Gastrocnemius medialis (tissue), 4 donors: ENCODE measurements at regions not wholly inside any gene's neighbourhood (a gene's known extent, or its start where the extent isn't known, plus 50 kb on each side); places are given as distances from the start of the nearest gene placed in this dataset.
"Not testable (repeated sequence)": the region's sequence is repeated elsewhere in the genome, so short reads cannot be mapped to it uniquely, and the experiment has no call there.

Source experiments
- ATAC-seq, 2 donors: fragments of 150-250 bp; one replicate each; pipeline ENCODE4 v1.9.1; 2016
- DNase-seq, 2 donors: peaks; one replicate each; pipeline ENCODE4 v3.0.0-alpha.2; 2019
- H3K27ac ChIP-seq, 4 donors: fragments of 200-600 bp; sonication (generic); 1 replicate in 1 of 4; 2 replicates in 3 of 4; pipeline ENCODE4 v1.5.1; 2016 to 2018; ENCODE audit warnings: mild to moderate bottlenecking in 2 of 4, moderate library complexity in 1 of 4
- H3K27me3 ChIP-seq, 3 donors: fragments of 200-600 bp; sonication (generic) in 2 of 3; 1 replicate in 1 of 3; 2 replicates in 2 of 3; pipeline versions ENCODE4 v1.5.1 to v1.6.0; 2016 to 2019; ENCODE audit warnings: mild to moderate bottlenecking in 1 of 3, moderate library complexity in 1 of 3
- H3K36me3 ChIP-seq, 2 donors: fragments of 200-600 bp; sonication (generic) in 1 of 2; one replicate each; pipeline ENCODE4 v1.5.1; 2017 to 2018
- H3K4me1 ChIP-seq, 2 donors: fragments of 200-600 bp; sonication (generic) in 1 of 2; one replicate each; pipeline ENCODE4 v1.5.1; 2016 to 2017; ENCODE audit warnings: mild to moderate bottlenecking in 2 of 2
- H3K4me3 ChIP-seq, 4 donors: fragments of 200-600 bp; sonication (generic) in 3 of 4; 1 replicate in 1 of 4; 2 replicates in 3 of 4; pipeline ENCODE4 v1.5.1; 2016 to 2019; ENCODE audit warnings: mild to moderate bottlenecking in 2 of 4
- H3K9me3 ChIP-seq, 3 donors: fragments of 200-600 bp; sonication (generic) in 2 of 3; 1 replicate in 1 of 3; 2 replicates in 2 of 3; pipeline ENCODE4 v1.5.1; 2016 to 2019
- POLR2A ChIP-seq, 2 donors: fragments of 450-650 bp; IDR thresholded peaks; one replicate each; pipeline ENCODE4 v1.6.1; 2017; ENCODE audit warnings: antibody characterized with exemption in 2 of 2, mild to moderate bottlenecking in 2 of 2, moderate library complexity in 2 of 2
- in situ Hi-C, 4 donors: fragments of 200-750 bp; cut with MboI; loops; one replicate each; pipeline versions ENCODE4 v1.15.0 to v1.8.0; 2017; ENCODE audit warnings: low sequenced_read_pairs in 4 of 4
- intact Hi-C: fragments of 100-400 bp; cut with DNase I; formaldehyde crosslinking; loops from one replicate; pipeline ENCODE4 v1.15.1; 2023; ENCODE audit warnings: low total_unique reads
- TF ChIP-seq, protein P1 (sequence below), 5 experiments: fragments of 450-650 bp in 3 of 5; fragments of 200-600 bp in 2 of 5; sonication (generic) in 2 of 5; IDR thresholded peaks in 4 of 5; conservative IDR thresholded peaks in 1 of 5; 1 replicate in 4 of 5; 2 replicates in 1 of 5; pipeline ENCODE4 v1.5.1; 2016 to 2019; ENCODE audit warnings: antibody characterized with exemption in 5 of 5, mild to moderate bottlenecking in 3 of 5, moderate library complexity in 3 of 5

DNA sequence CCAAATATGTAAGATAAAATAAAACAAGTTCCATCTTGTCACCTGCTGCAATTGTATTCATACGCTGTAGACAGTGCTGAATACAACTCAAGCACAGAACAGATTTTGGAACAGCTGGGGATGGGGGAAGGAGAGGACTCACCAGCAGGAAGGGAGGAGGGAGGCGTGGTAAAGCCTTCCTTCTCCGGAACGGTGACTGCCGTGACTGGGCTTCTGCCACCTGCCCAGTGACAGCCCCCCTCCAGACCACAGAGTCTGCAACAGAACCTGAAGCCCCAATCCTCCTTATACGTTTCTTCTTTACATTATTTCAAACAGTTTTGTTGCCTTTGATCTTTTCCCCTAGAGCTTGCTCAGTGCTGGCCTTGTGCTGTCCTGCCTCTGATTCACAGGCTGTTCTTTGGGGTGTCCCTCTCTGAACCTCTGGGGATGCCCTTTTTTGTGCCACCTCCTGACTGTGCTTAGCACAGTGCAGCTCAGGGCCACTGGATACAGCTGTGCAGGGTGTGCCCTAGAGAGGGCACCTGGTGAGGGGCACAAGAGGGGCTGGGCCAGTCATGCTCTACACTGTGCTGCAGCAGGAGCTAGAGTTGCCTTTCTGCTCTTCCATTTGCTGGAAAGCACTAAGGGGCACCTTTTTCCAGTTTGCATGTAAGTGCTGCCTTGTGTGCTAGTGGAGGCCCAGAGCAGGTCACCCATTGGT, 213.0 kb downstream of the ZIC5 start:
- ATAC-seq, result no peak
- no peak for DNase-seq
- no peak overlapping the region for H3K27ac ChIP-seq

GRCh38 chr13:99757756-99758459, 213.7 kb downstream of the ZIC5 start:
- Histone ChIP-seq H3K27ac (no peak overlapping the region), H3K4me1 (no peaks in the 10 kb centered on the region), H3K4me3 (no peak overlapping the region), H3K36me3 (no peaks in the 10 kb centered on the region), H3K9me3 (no peaks in the 10 kb centered on the region), H3K27me3 (no peaks in the 10 kb centered on the region)
- intact Hi-C loops, result no loop called here
- in situ Hi-C loops, result no loop called here
- DNase-seq (no peak), ATAC-seq (no peak)
- TF ChIP-seq, protein P1, sequence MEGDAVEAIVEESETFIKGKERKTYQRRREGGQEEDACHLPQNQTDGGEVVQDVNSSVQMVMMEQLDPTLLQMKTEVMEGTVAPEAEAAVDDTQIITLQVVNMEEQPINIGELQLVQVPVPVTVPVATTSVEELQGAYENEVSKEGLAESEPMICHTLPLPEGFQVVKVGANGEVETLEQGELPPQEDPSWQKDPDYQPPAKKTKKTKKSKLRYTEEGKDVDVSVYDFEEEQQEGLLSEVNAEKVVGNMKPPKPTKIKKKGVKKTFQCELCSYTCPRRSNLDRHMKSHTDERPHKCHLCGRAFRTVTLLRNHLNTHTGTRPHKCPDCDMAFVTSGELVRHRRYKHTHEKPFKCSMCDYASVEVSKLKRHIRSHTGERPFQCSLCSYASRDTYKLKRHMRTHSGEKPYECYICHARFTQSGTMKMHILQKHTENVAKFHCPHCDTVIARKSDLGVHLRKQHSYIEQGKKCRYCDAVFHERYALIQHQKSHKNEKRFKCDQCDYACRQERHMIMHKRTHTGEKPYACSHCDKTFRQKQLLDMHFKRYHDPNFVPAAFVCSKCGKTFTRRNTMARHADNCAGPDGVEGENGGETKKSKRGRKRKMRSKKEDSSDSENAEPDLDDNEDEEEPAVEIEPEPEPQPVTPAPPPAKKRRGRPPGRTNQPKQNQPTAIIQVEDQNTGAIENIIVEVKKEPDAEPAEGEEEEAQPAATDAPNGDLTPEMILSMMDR (IDR thresholded peaks at IDR 0.05 in 4 of 5, conservative IDR thresholded peaks at IDR 0.05 in 1 of 5), result no peak

More for the DNA sequence above, 213.0 kb downstream of the ZIC5 start:
- in situ Hi-C loops, result no loop called here
- Histone ChIP-seq H3K36me3 (no peaks in the 10 kb centered on the region), H3K27me3 (no peaks in the 10 kb centered on the region), H3K4me1 (no peaks in the 10 kb centered on the region), H3K4me3 (no peak overlapping the region), H3K9me3 (no peaks in the 10 kb centered on the region)
- TF ChIP-seq, protein P1 (IDR thresholded peaks at IDR 0.05 in 4 of 5, conservative IDR thresholded peaks at IDR 0.05 in 1 of 5), result no peak
- TF ChIP-seq POLR2A (IDR thresholded peaks at IDR 0.05), result no peak
- intact Hi-C loops, result no loop called here

DNA sequence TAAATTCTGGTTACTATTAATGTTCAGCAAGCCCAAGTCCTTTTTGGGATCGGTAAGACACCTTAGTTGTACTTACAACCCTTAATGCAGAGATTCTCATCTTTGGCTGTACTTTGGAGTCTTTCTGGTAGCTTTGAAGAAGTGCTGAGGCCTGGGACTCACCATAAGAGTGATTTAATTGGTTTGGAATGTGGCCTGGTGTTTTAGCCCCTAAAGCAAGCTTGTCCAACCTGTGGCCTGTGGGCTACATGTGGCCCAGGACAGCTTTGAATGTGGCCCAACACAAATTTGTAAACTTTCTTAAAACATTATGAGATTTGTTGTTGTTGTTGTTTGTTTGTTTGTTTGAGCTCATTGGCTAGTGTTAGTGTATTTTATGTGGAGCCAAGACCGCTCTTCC, 215.3 kb downstream of the ZIC5 start:
- intact Hi-C loops (no loop called here), in situ Hi-C loops (no loop called here)
- no peak for TF ChIP-seq POLR2A (IDR thresholded peaks at IDR 0.05)
- TF ChIP-seq, protein P1 (IDR thresholded peaks at IDR 0.05 in 4 of 5, conservative IDR thresholded peaks at IDR 0.05 in 1 of 5), result no peak
- Histone ChIP-seq H3K27me3 (no peaks in the 10 kb centered on the region), H3K36me3 (no peaks in the 10 kb centered on the region), H3K9me3 (no peaks in the 10 kb centered on the region), H3K4me1 (no peaks in the 10 kb centered on the region), H3K4me3 (no peak overlapping the region), H3K27ac (no peak overlapping the region)
- DNase-seq, result no peak
- ATAC-seq, result no peak

DNA sequence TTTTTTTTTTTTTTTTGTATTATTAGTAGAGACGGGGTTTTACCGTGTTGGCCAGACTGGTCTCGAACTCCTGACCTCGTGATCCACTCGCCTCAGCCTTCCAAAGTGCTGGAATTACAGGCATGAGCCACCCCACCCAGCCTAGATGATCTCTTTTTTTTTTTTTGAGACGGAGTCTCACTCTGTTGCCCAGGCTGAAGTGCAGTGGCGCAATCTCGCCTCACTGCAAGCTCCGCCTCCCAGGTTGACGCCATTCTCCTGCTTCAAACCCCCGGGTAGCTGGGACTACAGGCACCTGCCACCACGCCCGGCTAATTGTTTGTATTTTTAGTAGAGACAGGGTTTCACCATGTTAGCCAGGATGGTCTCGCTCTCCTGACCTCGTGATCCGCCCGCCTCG, 216.8 kb downstream of the ZIC5 start:
- ATAC-seq, H3K4me3 ChIP-seq, intact Hi-C loops, H3K27me3 ChIP-seq, in situ Hi-C loops, H3K9me3 ChIP-seq, H3K36me3 ChIP-seq, DNase-seq, H3K27ac ChIP-seq, H3K4me1 ChIP-seq: not testable (repeated sequence)

- no peak for TF ChIP-seq POLR2A (IDR thresholded peaks at IDR 0.05)
- TF ChIP-seq, protein P1 (IDR thresholded peaks at IDR 0.05 in 4 of 5, conservative IDR thresholded peaks at IDR 0.05 in 1 of 5), result no peak
- no peaks in the 10 kb centered on the region for H3K9me3 ChIP-seq
- in situ Hi-C loops, result no loop called here
- ATAC-seq (no peak), DNase-seq (no peak)
- no peak overlapping the region for H3K27ac ChIP-seq
- no peak overlapping the region for H3K4me3 ChIP-seq
- H3K4me1 ChIP-seq, result no peaks in the 10 kb centered on the region
- no peaks in the 10 kb centered on the region for H3K36me3 ChIP-seq
- intact Hi-C loops, result no loop called here
- no peaks in the 10 kb centered on the region for H3K27me3 ChIP-seq
Measured at GRCh38 chr13:99752373-99752772, 219.2 kb downstream of the ZIC5 start.
